Nephron (organoid): ENCODE measurements at regions not wholly inside any gene's neighbourhood (a gene's known extent, or its start where the extent isn't known, plus 50 kb on each side); places are given as distances from the start of the nearest gene placed in this dataset.

Source experiments
- H3K27ac Mint-ChIP-seq, 3 experiments: 2 replicates each; pipeline ENCODE4 v1.8.0; 2020; ENCODE audit warnings: mixed read lengths in 3 of 3, mild to moderate bottlenecking in 2 of 3, moderate library complexity in 1 of 3
- H3K27me3 Mint-ChIP-seq: 2 replicates; pipeline ENCODE4 v1.8.0; 2021; ENCODE audit warnings: low read depth, mild to moderate bottlenecking, moderate library complexity, mixed read lengths
- H3K36me3 Mint-ChIP-seq: 2 replicates; pipeline ENCODE4 v1.8.0; 2020; ENCODE audit warnings: low read depth, mixed read lengths
- H3K4me1 Mint-ChIP-seq: 2 replicates; pipeline ENCODE4 v1.8.0; 2020; ENCODE audit warnings: mixed read lengths
- H3K4me3 Mint-ChIP-seq, 3 experiments: 2 replicates each; pipeline ENCODE4 v1.8.0; 2020; ENCODE audit warnings: mild to moderate bottlenecking in 3 of 3, mixed read lengths in 3 of 3, moderate library complexity in 2 of 3
- H3K9me3 Mint-ChIP-seq: 2 replicates; pipeline ENCODE4 v1.8.0; 2020; ENCODE audit warnings: mixed read lengths
- TF ChIP-seq, protein P1 (sequence below), 3 experiments: fragments of 200-600 bp; sonication (generic); IDR thresholded peaks; one replicate each; pipeline ENCODE4 v1.5.0; 2021; ENCODE audit warnings: antibody characterized with exemption in 3 of 3; ENCODE audit not compliant: unreplicated experiment in 3 of 3

DNA sequence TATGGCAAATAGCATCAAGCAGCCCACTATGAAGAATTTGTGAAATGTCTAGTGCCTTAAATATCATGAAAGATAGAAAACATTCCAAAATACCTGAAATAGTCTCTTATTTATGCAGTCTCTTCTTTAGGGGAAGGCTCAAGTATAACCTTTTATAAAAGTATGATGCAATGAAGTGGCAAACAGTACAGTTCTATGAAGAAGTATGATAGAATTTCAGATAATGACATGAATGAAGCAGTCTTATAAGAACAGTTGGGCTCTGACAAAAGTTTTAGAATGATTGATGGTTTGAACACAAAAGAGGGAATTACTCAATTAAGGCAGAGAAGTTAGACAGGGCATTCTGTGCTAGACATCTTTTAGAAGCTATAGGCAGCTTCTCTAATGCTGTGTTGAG is 1791.8 kb upstream of the PIK3C3 start:
- H3K4me1 Mint-ChIP-seq = peaks cover 6% of the 10 kb centered on the region
- H3K4me3 Mint-ChIP-seq = no peak overlapping the region
- no peak overlapping the region for H3K27ac Mint-ChIP-seq
- no peaks in the 10 kb centered on the region for H3K36me3 Mint-ChIP-seq
- TF ChIP-seq, protein P1, sequence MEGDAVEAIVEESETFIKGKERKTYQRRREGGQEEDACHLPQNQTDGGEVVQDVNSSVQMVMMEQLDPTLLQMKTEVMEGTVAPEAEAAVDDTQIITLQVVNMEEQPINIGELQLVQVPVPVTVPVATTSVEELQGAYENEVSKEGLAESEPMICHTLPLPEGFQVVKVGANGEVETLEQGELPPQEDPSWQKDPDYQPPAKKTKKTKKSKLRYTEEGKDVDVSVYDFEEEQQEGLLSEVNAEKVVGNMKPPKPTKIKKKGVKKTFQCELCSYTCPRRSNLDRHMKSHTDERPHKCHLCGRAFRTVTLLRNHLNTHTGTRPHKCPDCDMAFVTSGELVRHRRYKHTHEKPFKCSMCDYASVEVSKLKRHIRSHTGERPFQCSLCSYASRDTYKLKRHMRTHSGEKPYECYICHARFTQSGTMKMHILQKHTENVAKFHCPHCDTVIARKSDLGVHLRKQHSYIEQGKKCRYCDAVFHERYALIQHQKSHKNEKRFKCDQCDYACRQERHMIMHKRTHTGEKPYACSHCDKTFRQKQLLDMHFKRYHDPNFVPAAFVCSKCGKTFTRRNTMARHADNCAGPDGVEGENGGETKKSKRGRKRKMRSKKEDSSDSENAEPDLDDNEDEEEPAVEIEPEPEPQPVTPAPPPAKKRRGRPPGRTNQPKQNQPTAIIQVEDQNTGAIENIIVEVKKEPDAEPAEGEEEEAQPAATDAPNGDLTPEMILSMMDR (IDR thresholded peaks at IDR 0.05; ENCODE audit: unreplicated experiment in 3 of 3) = no peak
- no peaks in the 10 kb centered on the region for H3K9me3 Mint-ChIP-seq
- H3K27me3 Mint-ChIP-seq = no peaks in the 10 kb centered on the region

- no peak overlapping the region for H3K4me3 Mint-ChIP-seq
- no peaks in the 10 kb centered on the region for H3K27me3 Mint-ChIP-seq
- H3K9me3 Mint-ChIP-seq = peaks cover 3% of the 10 kb centered on the region
- peaks cover 6% of the 10 kb centered on the region for H3K4me1 Mint-ChIP-seq
- TF ChIP-seq, protein P1 (IDR thresholded peaks at IDR 0.05; ENCODE audit: unreplicated experiment in 3 of 3) = no peak
- no peak overlapping the region for H3K27ac Mint-ChIP-seq
- no peaks in the 10 kb centered on the region for H3K36me3 Mint-ChIP-seq
These were observed 1794.7 kb upstream of the PIK3C3 start for GRCh38 chr18:40160361-40160760.

- Mint-ChIP-seq H3K9me3 (peaks cover 3% of the 10 kb centered on the region), H3K4me3 (no peak overlapping the region), H3K36me3 (no peaks in the 10 kb centered on the region), H3K27ac (peak overlapping the region in 2 of 3 experiments; percentile 2 to 31), H3K4me1 (peaks cover 6% of the 10 kb centered on the region), H3K27me3 (no peaks in the 10 kb centered on the region)
- TF ChIP-seq, protein P1 (IDR thresholded peaks at IDR 0.05; ENCODE audit: unreplicated experiment in 3 of 3) = peak; percentile 61 to 74 (median 71)
These were observed 1795.7 kb upstream of the PIK3C3 start for GRCh38 chr18:40159141-40160017.

- H3K4me3 Mint-ChIP-seq = no peak overlapping the region
- no peaks in the 10 kb centered on the region for H3K27me3 Mint-ChIP-seq
- H3K27ac Mint-ChIP-seq = no peak overlapping the region
- peaks cover 3% of the 10 kb centered on the region for H3K9me3 Mint-ChIP-seq
- no peaks in the 10 kb centered on the region for H3K36me3 Mint-ChIP-seq
- TF ChIP-seq, protein P1 (IDR thresholded peaks at IDR 0.05; ENCODE audit: unreplicated experiment in 3 of 3) = no peak
- peaks cover 6% of the 10 kb centered on the region for H3K4me1 Mint-ChIP-seq
These were observed 1797.9 kb upstream of the PIK3C3 start for GRCh38 chr18:40157120-40157519.

DNA sequence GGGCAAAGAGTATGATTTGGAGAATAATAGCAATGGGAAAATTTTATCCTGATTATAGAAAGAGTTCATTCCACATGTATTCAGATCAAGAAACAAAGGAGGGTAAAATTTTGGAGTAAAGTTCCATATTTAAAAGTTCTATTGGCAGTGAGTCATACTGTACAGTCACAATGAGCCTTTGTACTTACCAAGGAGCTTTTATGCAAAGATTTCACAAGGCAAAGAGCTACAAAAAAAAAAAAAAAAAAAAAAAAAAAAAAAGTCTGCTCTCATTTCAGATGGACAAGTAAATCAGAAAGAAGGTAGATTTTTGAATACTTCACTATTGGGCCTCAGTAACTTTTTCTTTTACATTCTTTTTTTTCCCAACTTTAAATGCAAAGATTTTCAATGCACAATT is 1802.2 kb upstream of the PIK3C3 start:
- Mint-ChIP-seq H3K27ac (no peak overlapping the region), H3K27me3 (no peaks in the 10 kb centered on the region), H3K36me3 (no peaks in the 10 kb centered on the region), H3K4me1 (no peaks in the 10 kb centered on the region), H3K9me3 (peaks cover 3% of the 10 kb centered on the region), H3K4me3 (no peak overlapping the region)
- TF ChIP-seq, protein P1 (IDR thresholded peaks at IDR 0.05; ENCODE audit: unreplicated experiment in 3 of 3) = no peak

DNA sequence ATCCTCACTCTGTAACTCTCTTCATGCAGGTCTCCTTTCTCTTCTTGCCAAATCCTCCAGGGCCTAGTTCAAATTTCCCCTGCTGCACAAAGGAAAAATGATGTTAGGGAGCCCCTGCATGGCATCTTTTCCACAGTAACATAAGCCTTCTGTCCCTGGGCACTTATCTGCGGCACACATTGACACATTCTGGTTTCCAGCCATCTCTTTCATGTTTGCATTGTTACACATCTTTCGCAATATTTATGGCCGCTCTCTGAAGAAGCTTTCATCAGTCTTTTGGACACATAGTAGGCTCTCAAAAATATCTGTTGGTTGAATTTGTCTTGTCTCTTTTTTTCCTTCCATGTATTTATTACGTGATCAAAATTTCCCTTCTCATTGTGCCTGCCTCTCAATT is 1806.1 kb upstream of the PIK3C3 start:
- no peaks in the 10 kb centered on the region for H3K4me1 Mint-ChIP-seq
- H3K36me3 Mint-ChIP-seq = no peaks in the 10 kb centered on the region
- H3K9me3 Mint-ChIP-seq = no peaks in the 10 kb centered on the region
- TF ChIP-seq, protein P1 (IDR thresholded peaks at IDR 0.05; ENCODE audit: unreplicated experiment in 3 of 3) = no peak
- H3K27ac Mint-ChIP-seq = no peak overlapping the region
- H3K27me3 Mint-ChIP-seq = no peaks in the 10 kb centered on the region
- H3K4me3 Mint-ChIP-seq = no peak overlapping the region
